Adrenal gland (tissue), 5 donors: ENCODE measurements at regions not wholly inside any gene's neighbourhood (a gene's known extent, or its start where the extent isn't known, plus 50 kb on each side); places are given as distances from the start of the nearest gene placed in this dataset.

Experiments used
- CTCF ChIP-seq, 6 experiments: fragments of 450-650 bp in 4 of 6; fragments of 200-600 bp in 2 of 6; sonication (generic) in 1 of 6; IDR thresholded peaks; 1 replicate in 5 of 6; 2 replicates in 1 of 6; pipeline versions ENCODE4 v1.5.1 to v1.8.0; 2016 to 2021; ENCODE audit warnings: antibody characterized with exemption in 6 of 6, mild to moderate bottlenecking in 2 of 6, moderate library complexity in 1 of 6
- POLR2A ChIP-seq, 2 donors: fragments of 450-650 bp; IDR thresholded peaks; one replicate each; pipeline ENCODE4 v1.6.1; 2017; ENCODE audit warnings: antibody characterized with exemption in 2 of 2, mild to moderate bottlenecking in 2 of 2, moderate library complexity in 1 of 2
- donor health status: DM: no; HTN: no; CAD: no.

- TF ChIP-seq CTCF (IDR thresholded peaks at IDR 0.05) (no peak), POLR2A (IDR thresholded peaks at IDR 0.05) (no peak)
Observed at GRCh38 chr1:209318181-209319056, 265.1 kb upstream of the CAMK1G start.
